GM12878 (cell line): ENCODE measurements at regions not wholly inside any gene's neighbourhood (a gene's known extent, or its start where the extent isn't known, plus 50 kb on each side); places are given as distances from the start of the nearest gene placed in this dataset.

Source experiments
- ATAC-seq: fragments of 200-7000 bp; cut with Tn5 transposase; 3 replicates; pipeline ENCODE4 v1.9.1; 2020; ENCODE audit warnings: mild to moderate bottlenecking, moderate library complexity
- BruUV-seq: library from RNA; stranded (reverse); fragments of 400-500 nt; replicated peaks from 2 replicates; lab custom pipeline; 2021; lab: Mats Ljungman, UMichigan
- CTCF ChIA-PET: fragments of 300-600 bp; sonication (Branson Sonifier 250); formaldehyde crosslinking; extraction: SDS; loops from one replicate; lab custom pipeline; 2021; ENCODE audit warnings: inconsistent platforms; lab: Yijun Ruan, JAX
- POLR2A ChIA-PET: fragments of 350-600 bp; formaldehyde crosslinking; extraction: SDS; loops from one replicate; lab custom pipeline; 2021; ENCODE audit warnings: inconsistent platforms; lab: Charles Lee
- RAD21 ChIA-PET: fragments of 300-600 bp; sonication (Branson Sonifier 250); formaldehyde crosslinking; loops from one replicate; lab custom pipeline; 2023; ENCODE audit warnings: antibody characterized with exemption; ENCODE audit not compliant: unreplicated experiment; lab: Charles Lee
- SMC1A ChIA-PET: fragments of 300-600 bp; sonication (Branson Sonifier 250); formaldehyde crosslinking; loops from one replicate; lab custom pipeline; 2023; ENCODE audit not compliant: unreplicated experiment, uncharacterized antibody; lab: Charles Lee
- DNase-seq: peaks from one replicate; pipeline ENCODE4 v3.0.0-alpha.2; 2011; ENCODE audit warnings: low read depth, low spot score
- FAIRE-seq: peaks from 3 replicates; lab custom pipeline; 2011; peaks lifted over from hg19 to GRCh38; lab: Jason Lieb, UNC
- H2AFZ ChIP-seq: 2 replicates; pipeline ENCODE4 v1.6.0; 2011; ENCODE audit warnings: low read depth, low read length, control low read depth; ENCODE audit not compliant: control insufficient read depth
- H3K27ac ChIP-seq: 2 replicates; pipeline ENCODE4 v1.5.1; 2011; ENCODE audit warnings: control low read depth; ENCODE audit not compliant: control insufficient read depth, insufficient read depth
- H3K27me3 ChIP-seq, 2 experiments: replicated peaks in 1 of 2; 2 replicates each; pipeline versions ENCODE4 v1.6.0 to v1.6.1; 2011; ENCODE audit warnings: low read length in 1 of 2; ENCODE audit not compliant: control insufficient read depth in 2 of 2, insufficient read depth in 2 of 2
- H3K36me3 ChIP-seq, 2 experiments: 2 replicates each; pipeline ENCODE4 v1.5.1; 2011; ENCODE audit warnings: low read length in 1 of 2; ENCODE audit not compliant: control insufficient read depth in 2 of 2, insufficient read depth in 2 of 2
- H3K4me1 ChIP-seq: 2 replicates; pipeline ENCODE4 v1.6.1; 2011; ENCODE audit warnings: mild to moderate bottlenecking, low read length, moderate library complexity, mixed read lengths; ENCODE audit not compliant: control insufficient read depth, insufficient read depth
- H3K4me2 ChIP-seq: 2 replicates; pipeline ENCODE4 v1.6.0; 2011; ENCODE audit warnings: control low read depth; ENCODE audit not compliant: control insufficient read depth, insufficient read depth
- H3K4me3 ChIP-seq: fragments of 200-600 bp; sonication (generic); 2 replicates; pipeline ENCODE4 v1.5.1; 2016
- H3K79me2 ChIP-seq: 2 replicates; pipeline ENCODE4 v1.6.0; 2011; ENCODE audit warnings: low read length; ENCODE audit not compliant: control insufficient read depth, insufficient read depth
- H3K9ac ChIP-seq: 2 replicates; pipeline ENCODE4 v1.8.0; 2011; ENCODE audit warnings: low read length, control low read depth, mixed read lengths; ENCODE audit not compliant: control insufficient read depth, insufficient read depth
- H3K9me3 ChIP-seq: replicated peaks from 3 replicates; pipeline ENCODE4 v1.5.1; 2011; ENCODE audit warnings: mild to moderate bottlenecking, low read length; ENCODE audit not compliant: control insufficient read depth, insufficient read depth
- H4K20me1 ChIP-seq: 2 replicates; pipeline ENCODE4 v1.6.0; 2011; ENCODE audit not compliant: control insufficient read depth, insufficient read depth
- BACH1 ChIP-seq: fragments of 450-650 bp; IDR thresholded peaks from 2 replicates; pipeline ENCODE4 v1.6.1; 2017; ENCODE audit warnings: mild to moderate bottlenecking, borderline replicate concordance
- CBFB ChIP-seq: IDR thresholded peaks from 2 replicates; pipeline ENCODE4 v1.6.1; 2016; ENCODE audit warnings: antibody characterized with exemption, low read depth
- CEBPB ChIP-seq, 2 experiments: fragments of 150-350 bp in 1 of 2; IDR thresholded peaks; 2 replicates each; pipeline ENCODE4 v1.6.1; 2012 to 2014; ENCODE audit warnings: low read depth in 2 of 2, low read length in 2 of 2, borderline replicate concordance in 1 of 2, inconsistent platforms in 1 of 2
- CTCF ChIP-seq, 3 experiments: IDR thresholded peaks in 2 of 3; conservative IDR thresholded peaks in 1 of 3; 2 replicates each; pipeline ENCODE4 v1.5.1; 2011; ENCODE audit warnings: low read depth in 3 of 3, low read length in 3 of 3, mild to moderate bottlenecking in 3 of 3, control low read depth in 2 of 3, moderate library complexity in 2 of 3, inconsistent platforms in 1 of 3, mixed read lengths in 1 of 3; ENCODE audit not compliant: control insufficient read depth in 2 of 3, insufficient read depth in 1 of 3; ENCODE audit errors: extremely low read depth in 1 of 3
- EP300 ChIP-seq, 2 experiments: fragments of 150-350 bp in 1 of 2; IDR thresholded peaks; 2 replicates each; pipeline ENCODE4 v1.6.1; 2011 to 2012; ENCODE audit warnings: low read depth in 2 of 2, low read length in 2 of 2, borderline replicate concordance in 1 of 2, improper control_type of control experiment in 1 of 2, inconsistent platforms in 1 of 2; ENCODE audit not compliant: control insufficient read depth in 1 of 2
- EZH2 ChIP-seq: IDR thresholded peaks from 2 replicates; pipeline ENCODE4 v1.6.1; 2012; ENCODE audit warnings: low read depth, mild to moderate bottlenecking, control low read depth, inconsistent platforms, low read length, borderline replicate concordance; ENCODE audit not compliant: control insufficient read depth
- HDAC2 ChIP-seq: fragments of 200-600 bp; sonication (generic); IDR thresholded peaks from 2 replicates; pipeline ENCODE4 v1.6.1; 2017
- HDGF ChIP-seq: fragments of 450-650 bp; IDR thresholded peaks from 2 replicates; pipeline ENCODE4 v1.6.1; 2016; ENCODE audit warnings: antibody characterized with exemption
- IKZF2 ChIP-seq, 2 experiments: fragments of 450-650 bp; IDR thresholded peaks; 2 replicates each; pipeline ENCODE4 v1.6.1; 2017; ENCODE audit warnings: mild to moderate bottlenecking in 2 of 2, moderate library complexity in 2 of 2
- MTA2 ChIP-seq: fragments of 450-650 bp; IDR thresholded peaks from 2 replicates; pipeline ENCODE4 v1.6.1; 2016; ENCODE audit warnings: low read depth, mild to moderate bottlenecking, moderate library complexity
- NFXL1 ChIP-seq: fragments of 450-650 bp; IDR thresholded peaks from 2 replicates; pipeline ENCODE4 v1.6.1; 2017; ENCODE audit warnings: antibody characterized with exemption, mild to moderate bottlenecking, borderline replicate concordance
- RBBP5 ChIP-seq: fragments of 200-600 bp; sonication (generic); conservative IDR thresholded peaks from 2 replicates; pipeline ENCODE4 v1.6.1; 2016
- SRF ChIP-seq, 2 experiments: IDR thresholded peaks; 2 replicates each; pipeline ENCODE4 v1.6.1; 2011; ENCODE audit warnings: low read depth in 2 of 2, low read length in 2 of 2, mild to moderate bottlenecking in 1 of 2, moderate library complexity in 1 of 2
- TAF1 ChIP-seq: IDR thresholded peaks from 2 replicates; pipeline ENCODE4 v1.6.1; 2011; ENCODE audit warnings: mild to moderate bottlenecking, low read depth, low read length, borderline replicate concordance
- TCF3 ChIP-seq: IDR thresholded peaks from 2 replicates; pipeline ENCODE4 v1.6.1; 2012; ENCODE audit warnings: low read depth, mild to moderate bottlenecking, low read length, borderline replicate concordance; ENCODE audit not compliant: insufficient read depth
- USF2 ChIP-seq: IDR thresholded peaks from 2 replicates; pipeline ENCODE4 v1.6.1; 2011; ENCODE audit warnings: low read depth, low read length, improper control_type of control experiment, borderline replicate concordance
- YY1 ChIP-seq: IDR thresholded peaks from 2 replicates; pipeline ENCODE4 v1.6.1; 2011; ENCODE audit warnings: low read depth, mild to moderate bottlenecking, low read length
- ZNF217 ChIP-seq: fragments of 450-650 bp; IDR thresholded peaks from 2 replicates; pipeline ENCODE4 v1.6.1; 2017; ENCODE audit warnings: antibody characterized with exemption, mild to moderate bottlenecking
- ZNF622 ChIP-seq: fragments of 450-650 bp; IDR thresholded peaks from 2 replicates; pipeline ENCODE4 v1.6.1; 2017; ENCODE audit warnings: mild to moderate bottlenecking, inconsistent platforms
- ZSCAN29 ChIP-seq: fragments of 450-650 bp; IDR thresholded peaks from 2 replicates; pipeline ENCODE4 v1.6.1; 2017; ENCODE audit warnings: mild to moderate bottlenecking, moderate library complexity
- WGBS: methylation state at CpG from one replicate; pipeline ENCODE4 v1.1.6; 2016; ENCODE audit warnings: low lambda C conversion rate; ENCODE audit not compliant: insufficient replicate concordance, insufficient coverage; ENCODE audit errors: missing lambda C conversion rate; 5-methylcytosine and 5-hydroxymethylcytosine counted together
- in situ Hi-C: fragments of 300-500 bp; cut with MboI; formaldehyde crosslinking; loops from 9 replicates; pipeline ENCODE4 v1.14.3; 2018; ENCODE audit warnings: mixed read lengths
- intact Hi-C: fragments of 100-400 bp; cut with micrococcal nuclease; formaldehyde crosslinking; loops from one replicate; pipeline ENCODE4 v1.14.2; 2022; ENCODE audit not compliant: unreplicated experiment

GRCh38 chr16:89035669-89036570, 57.7 kb upstream of the ACSF3 start:
- H3K36me3 ChIP-seq: no peaks in the 10 kb centered on the region
- H3K27me3 ChIP-seq: no peaks in the 10 kb centered on the region; a peak in 2 of 4 replicates
- SMC1A ChIA-PET: interaction anchor here (0.8 kb wide), 1 partner anchor 9 kb away, joined by 3 read pairs; no protein-coding TSS in a partner anchor
- in situ Hi-C loops: no loop called here
- H3K4me2 ChIP-seq: no peak overlapping the region
- 12% methylated on average over 14 of the region's 22 CpGs for WGBS
- BruUV-seq: no TSS peak
- H3K9me3 ChIP-seq: peaks cover 3% of the 10 kb centered on the region; the same call in 2 of the 3 replicates
- RAD21 ChIA-PET: no interaction called here
- TF ChIP-seq ZNF622 (no peak), TCF3 (no peak), RBBP5 (no peak), ZNF217 (no peak), CTCF (IDR thresholded peaks at IDR 0.05 in 2 of 3, conservative IDR thresholded peaks at IDR 0.05 in 1 of 3; ENCODE audit: control insufficient read depth in 2 of 3, extremely low read depth in 1 of 3, insufficient read depth in 1 of 3, low read depth in 3 of 3, low read length in 3 of 3) (no peak), IKZF2 (IDR thresholded peaks at IDR 0.05) (no peak), NFXL1 (no peak), TAF1 (no peak), YY1 (no peak), SRF (IDR thresholded peaks at IDR 0.05; ENCODE audit: low read depth in 2 of 2, low read length in 2 of 2) (no peak), HDGF (no peak), EP300 (IDR thresholded peaks at IDR 0.05; ENCODE audit: borderline replicate concordance in 1 of 2, control insufficient read depth in 1 of 2, low read depth in 2 of 2, low read length in 2 of 2) (no peak), ZSCAN29 (no peak), CBFB (no peak), BACH1 (no peak), USF2 (no peak), EZH2 (no peak), HDAC2 (no peak), MTA2 (no peak), CEBPB (IDR thresholded peaks at IDR 0.05; ENCODE audit: borderline replicate concordance in 1 of 2, low read depth in 2 of 2, low read length in 2 of 2) (no peak)
- intact Hi-C loops: no loop called here
- H4K20me1 ChIP-seq: no peaks in the 10 kb centered on the region
- FAIRE-seq (no peak), DNase-seq (no peak), ATAC-seq (no peak)
- H3K4me1 ChIP-seq: peaks cover 34% of the 10 kb centered on the region
- H3K27ac ChIP-seq: no peak overlapping the region
- CTCF ChIA-PET: no interaction called here
- POLR2A ChIA-PET: interaction anchor here (0.5 kb wide), 1 partner anchor 24 kb away, joined by 5 read pairs; no protein-coding TSS in a partner anchor
- no peaks in the 10 kb centered on the region for H3K79me2 ChIP-seq
- no peak overlapping the region for H2AFZ ChIP-seq
- no peak overlapping the region for H3K4me3 ChIP-seq
- H3K9ac ChIP-seq: no peak overlapping the region
